A673 (cell line): ENCODE measurements at regions not wholly inside any gene's neighbourhood (a gene's known extent, or its start where the extent isn't known, plus 50 kb on each side); places are given as distances from the start of the nearest gene placed in this dataset.

ENCODE experiments used
- CTCF ChIP-seq: fragments of 300-800, 200-600 bp; sonication (generic); conservative IDR thresholded peaks from 2 replicates; pipeline ENCODE4 v1.5.1; 2017; ENCODE audit warnings: low read depth, mild to moderate bottlenecking, antibody characterized with exemption, low read length, moderate library complexity, mixed read lengths
- EZH2 ChIP-seq: fragments of 200-600 bp; sonication (generic); IDR thresholded peaks from 2 replicates; pipeline ENCODE4 v1.6.1; 2017; ENCODE audit warnings: borderline replicate concordance, low read depth, mild to moderate bottlenecking, mixed read lengths, antibody characterized with exemption, low read length; ENCODE audit not compliant: poor library complexity, severe bottlenecking

- TF ChIP-seq CTCF, result no peak
- TF ChIP-seq EZH2, result no peak
These were observed 253.7 kb upstream of the TGFBR2 start for GRCh38 chr3:30352410-30353318.
